ENCODE measurements at regions not wholly inside any gene's neighbourhood (a gene's known extent, or its start where the extent isn't known, plus 50 kb on each side); places are given as distances from the start of the nearest gene placed in this dataset.

GRCh38 chr3:81947359-81947758, 185.9 kb upstream of the GBE1 start:
- TF ChIP-seq CTCF (IDR thresholded peaks at IDR 0.05; ENCODE audit: low read depth, low read length, poor library complexity, severe bottlenecking): no peak
- no peak for TF ChIP-seq EZH2phosphoT487 (IDR thresholded peaks at IDR 0.05; ENCODE audit: borderline replicate concordance, low read length)
